ENCODE measurements at regions not wholly inside any gene's neighbourhood (a gene's known extent, or its start where the extent isn't known, plus 50 kb on each side); places are given as distances from the start of the nearest gene placed in this dataset.

GRCh38 chr9:95763006-95763405 lies 112.5 kb upstream of the ERCC6L2 start:
- Histone ChIP-seq H3K79me1 (ENCODE audit: insufficient read depth, low read depth, low read length, poor library complexity, severe bottlenecking) (no peaks in the 10 kb centered on the region), H3K4me2 (ENCODE audit: insufficient read depth, insufficient read length, low read length) (no peak overlapping the region), H2BK20ac (ENCODE audit: low read depth, low read length, poor library complexity, severe bottlenecking) (no peak overlapping the region), H2BK5ac (ENCODE audit: insufficient read length, low read length) (no peak overlapping the region), H4K91ac (ENCODE audit: insufficient read length, low read depth, low read length) (no peak overlapping the region), H4K8ac (replicated peaks; ENCODE audit: insufficient read length, low read depth, low read length) (no peak overlapping the region), H3K9ac (ENCODE audit: extremely low read depth, insufficient read length, low read length) (no peak overlapping the region), H4K5ac (ENCODE audit: insufficient read length, low read depth, low read length) (no peak overlapping the region), H2AFZ (ENCODE audit: low read length) (no peak overlapping the region), H3K4ac (ENCODE audit: low read depth, low read length) (no peak overlapping the region), H2BK120ac (ENCODE audit: low read depth, low read length, poor library complexity, severe bottlenecking) (no peak overlapping the region), H3K79me2 (ENCODE audit: insufficient read depth, low read length) (no peaks in the 10 kb centered on the region), H2BK12ac (ENCODE audit: insufficient read length, low read depth, low read length) (no peak overlapping the region), H3K56ac (ENCODE audit: insufficient read length, low read depth, low read length) (no peak overlapping the region), H3K4me1 (ENCODE audit: insufficient read depth, low read length) (peaks cover 11% of the 10 kb centered on the region; the same call in 1 of the 2 replicates), H3K27me3 (ENCODE audit: insufficient read depth, low read length) (no peaks in the 10 kb centered on the region), H3K27ac (ENCODE audit: insufficient read length, low read depth, low read length) (no peak overlapping the region), H3K9me3 (ENCODE audit: control insufficient read depth, low read depth, low read length) (no peaks in the 10 kb centered on the region), H2AK5ac (ENCODE audit: insufficient read length, low read length) (no peak overlapping the region), H3K23ac (ENCODE audit: insufficient read length, low read depth, low read length) (no peak overlapping the region), H2BK15ac (ENCODE audit: low read depth, low read length) (no peak overlapping the region), H3K18ac (ENCODE audit: insufficient read length, low read depth, low read length) (no peak overlapping the region), H3K14ac (ENCODE audit: insufficient read depth, low read length) (no peak overlapping the region), H3K23me2 (ENCODE audit: insufficient read length, low read depth, low read length, poor library complexity, severe bottlenecking) (no peaks in the 10 kb centered on the region), H3T11ph (ENCODE audit: low read length) (no peak overlapping the region), H4K20me1 (ENCODE audit: control insufficient read depth, insufficient read depth, insufficient read length) (no peaks in the 10 kb centered on the region)
- H3K27ac Mint-ChIP-seq = no peak overlapping the region; a peak in 1 of 7 replicates
- H3K36me3 Mint-ChIP-seq (ENCODE audit: insufficient read depth in 1 of 3, low read depth in 3 of 3) = no peaks in the 10 kb centered on the region; a peak in 1 of 7 replicates
- no peak for TF ChIP-seq CTCF (conservative IDR thresholded peaks at IDR 0.05)
- no peak for DNase-seq
- peaks cover 39 to 43% of the 10 kb centered on the region in 2 experiments for H3K4me1 Mint-ChIP-seq
- WGBS (ENCODE audit: extremely low coverage, insufficient read length, low lambda C conversion rate) = no CpG with 5 or more reads among the region's 3 CpGs
- H3K4me3 Mint-ChIP-seq = no peak overlapping the region
- peaks cover 5% of the 10 kb centered on the region for H3K27me3 Mint-ChIP-seq (ENCODE audit: low read depth)
- no peaks in the 10 kb centered on the region for H3K9me3 Mint-ChIP-seq

Data from H9 (cell line).